ENCODE measurements at regions not wholly inside any gene's neighbourhood (a gene's known extent, or its start where the extent isn't known, plus 50 kb on each side); places are given as distances from the start of the nearest gene placed in this dataset.

GRCh38 chr17:15884731-15885130 lies 60.2 kb upstream of the ADORA2B start:
- TF ChIP-seq POLR2A (IDR thresholded peaks at IDR 0.05; ENCODE audit: low read depth, low read length) (no peak), CTCF (IDR thresholded peaks at IDR 0.05; ENCODE audit: extremely low read depth in 1 of 2, insufficient read depth in 1 of 2, low read depth in 1 of 2, low read length in 2 of 2) (no peak), POLR2AphosphoS5 (IDR thresholded peaks at IDR 0.05; ENCODE audit: insufficient read depth, low read depth, low read length) (no peak), EZH2 (IDR thresholded peaks at IDR 0.05; ENCODE audit: borderline replicate concordance, low read depth, low read length, severe bottlenecking) (no peak), MAX (IDR thresholded peaks at IDR 0.05; ENCODE audit: insufficient read depth, insufficient read length) (no peak)
